GM21619 (cell line): ENCODE measurements at regions not wholly inside any gene's neighbourhood (a gene's known extent, or its start where the extent isn't known, plus 50 kb on each side); places are given as distances from the start of the nearest gene placed in this dataset.

ENCODE experiments used
- ATAC-seq: cut with Tn5 transposase; IDR thresholded peaks from one replicate; pipeline ENCODE4 v1.9.1; 2021; ENCODE audit not compliant: unreplicated experiment

DNA sequence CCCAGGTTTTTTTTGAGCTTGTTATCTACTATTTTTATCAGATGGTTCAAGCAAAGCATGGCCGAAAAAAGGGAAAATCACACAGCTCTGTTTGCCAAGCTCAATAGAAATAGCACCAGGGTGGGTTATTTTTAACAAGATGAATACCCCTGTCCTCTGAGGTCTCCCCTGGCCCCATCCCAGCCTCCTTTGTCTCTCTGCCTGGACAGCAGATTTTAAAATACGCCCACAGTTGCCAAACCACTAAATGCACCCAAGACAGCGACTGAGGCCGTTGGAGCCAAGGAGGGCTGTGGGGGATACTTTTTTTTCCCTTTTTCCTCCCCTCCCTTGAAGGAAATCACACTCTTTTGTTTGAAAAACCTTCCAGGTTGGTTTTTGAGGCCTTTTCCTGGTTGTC lies 106.6 kb downstream of the VEGFA start:
- ATAC-seq: no peak

DNA sequence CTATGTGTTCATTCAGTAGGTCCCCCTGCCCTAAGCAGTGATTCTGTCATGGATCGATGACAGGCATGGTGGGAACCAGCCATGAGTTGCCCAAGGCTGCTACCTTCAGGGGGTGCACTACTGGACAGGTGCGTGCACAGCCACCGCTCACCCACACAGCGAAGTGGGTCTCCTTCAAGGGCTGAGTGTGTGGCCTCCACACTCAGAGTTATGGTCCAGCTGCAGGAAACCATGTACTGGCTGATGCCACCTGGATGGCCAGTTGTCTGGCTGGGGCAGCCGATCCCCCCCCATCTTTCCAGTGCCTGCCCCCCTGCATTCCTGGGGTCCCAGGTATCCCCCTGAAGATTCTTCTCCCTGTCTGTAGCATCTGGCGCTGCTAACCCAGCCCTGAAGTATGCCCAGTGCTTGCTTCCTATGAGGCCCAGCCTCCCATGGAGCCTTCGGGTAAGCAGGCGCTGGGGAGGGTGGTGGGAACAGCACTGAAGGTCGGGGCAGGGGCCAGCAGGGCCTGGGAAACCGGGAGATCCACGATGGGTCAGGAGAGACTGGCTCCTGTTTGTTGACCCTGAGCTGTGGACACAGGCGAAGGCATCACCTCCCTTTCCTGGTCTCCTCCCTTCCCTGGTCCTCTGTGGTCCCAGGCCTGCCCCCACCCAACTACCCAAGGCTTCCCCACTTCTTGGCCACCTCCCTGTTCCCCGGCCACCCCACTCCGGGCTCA lies 106.0 kb downstream of the VEGFA start:
- ATAC-seq: no peak

DNA sequence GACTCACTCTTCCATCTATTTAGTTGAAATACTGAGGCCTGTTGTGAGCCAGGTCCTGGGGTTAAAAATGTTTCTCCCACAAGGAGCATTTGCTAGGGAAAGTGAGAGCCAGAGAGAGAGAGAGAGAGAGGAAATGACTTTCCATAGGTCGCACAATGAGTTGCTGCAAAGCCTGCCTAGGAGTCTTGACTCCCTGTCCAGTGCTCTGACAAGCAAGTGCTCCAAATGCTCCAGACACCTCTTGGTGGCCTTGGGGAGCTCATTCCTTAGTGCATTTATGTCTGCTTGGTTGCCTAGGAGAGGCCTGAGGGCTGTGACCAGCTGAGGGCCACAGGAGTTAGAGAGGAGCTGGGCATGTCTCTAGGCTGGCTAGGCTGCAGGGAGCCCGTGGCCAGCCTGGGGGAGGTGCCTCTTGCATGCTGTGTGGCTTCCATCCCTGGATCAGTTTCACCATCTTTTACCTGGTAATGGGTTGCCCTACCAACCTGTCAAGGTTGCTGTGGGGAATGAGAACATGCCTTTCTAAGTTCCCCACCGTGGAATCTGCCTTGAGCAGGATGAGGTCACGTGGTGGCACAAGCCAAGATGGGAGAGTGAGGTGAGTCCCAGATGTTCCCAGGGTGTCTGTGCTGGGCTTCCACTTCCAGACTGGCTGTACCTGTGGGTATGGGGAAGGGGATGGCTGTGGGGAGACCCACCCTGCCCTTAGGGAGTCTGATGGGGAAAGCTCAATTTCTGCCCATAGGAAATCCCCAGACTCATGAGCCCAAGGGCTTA lies 105.0 kb downstream of the VEGFA start:
- ATAC-seq: no peak

DNA sequence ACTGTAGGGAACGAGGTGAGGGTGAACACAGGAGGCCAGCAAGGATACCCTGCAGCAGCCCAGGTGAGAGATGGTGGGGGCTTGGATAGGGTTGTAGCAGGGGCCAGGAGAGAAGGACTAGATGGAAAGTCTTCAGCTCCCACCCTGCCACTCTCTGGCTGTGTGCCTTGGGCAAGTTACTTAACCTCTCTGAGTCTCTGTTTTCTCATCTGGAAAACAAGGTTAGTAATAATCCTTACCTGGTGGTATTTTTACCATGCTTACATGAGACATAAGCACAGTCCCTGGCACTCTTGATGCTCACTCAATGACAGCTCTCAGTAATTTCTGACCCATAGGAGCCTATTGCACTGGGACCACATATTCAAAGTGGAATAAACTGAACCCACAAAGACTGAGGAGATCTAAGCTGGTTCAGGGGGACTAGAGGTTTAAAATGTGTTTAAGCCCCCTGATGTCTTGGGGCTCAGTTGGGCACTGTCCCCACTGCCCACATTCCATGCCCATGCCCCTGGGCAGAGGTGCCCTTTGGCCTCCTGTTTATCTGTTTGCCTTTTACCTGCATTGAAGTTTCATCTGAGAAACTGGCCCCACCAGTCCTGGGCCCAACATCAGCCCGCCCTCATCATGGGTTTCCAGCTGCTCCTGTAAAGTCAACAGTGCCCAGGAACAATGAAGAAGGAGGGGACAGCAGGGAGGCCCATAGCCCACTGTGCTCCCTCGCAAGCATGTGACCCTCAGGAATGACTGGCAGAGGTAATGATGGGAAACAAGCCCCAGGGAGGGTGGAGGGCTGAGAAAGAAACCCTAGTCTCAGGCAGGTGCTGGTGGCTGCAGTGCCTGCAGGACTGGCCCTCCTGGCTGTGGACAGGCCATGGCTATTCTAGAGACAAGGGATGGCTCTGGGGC lies 104.0 kb downstream of the VEGFA start:
- no peak for ATAC-seq

DNA sequence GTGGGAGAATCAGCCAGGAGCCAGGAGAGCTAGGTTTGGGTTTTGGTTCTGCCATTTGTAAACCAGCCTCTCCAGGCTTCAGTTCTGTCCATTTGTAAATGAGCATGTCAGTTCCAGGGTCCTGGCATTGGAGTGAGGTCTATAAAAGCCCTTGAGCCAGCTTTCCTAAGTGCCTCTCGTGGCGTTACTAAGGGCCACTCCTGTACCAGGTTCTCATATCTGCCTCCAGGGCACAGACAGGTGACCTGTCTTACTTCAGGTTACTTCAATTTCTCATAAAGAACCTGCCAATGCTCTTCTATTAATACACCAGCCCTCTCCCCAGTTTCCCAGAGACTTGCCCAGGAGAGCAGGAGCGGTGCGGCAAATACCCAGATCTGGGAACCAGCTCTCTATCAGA lies 101.9 kb downstream of the VEGFA start:
- ATAC-seq: no peak

DNA sequence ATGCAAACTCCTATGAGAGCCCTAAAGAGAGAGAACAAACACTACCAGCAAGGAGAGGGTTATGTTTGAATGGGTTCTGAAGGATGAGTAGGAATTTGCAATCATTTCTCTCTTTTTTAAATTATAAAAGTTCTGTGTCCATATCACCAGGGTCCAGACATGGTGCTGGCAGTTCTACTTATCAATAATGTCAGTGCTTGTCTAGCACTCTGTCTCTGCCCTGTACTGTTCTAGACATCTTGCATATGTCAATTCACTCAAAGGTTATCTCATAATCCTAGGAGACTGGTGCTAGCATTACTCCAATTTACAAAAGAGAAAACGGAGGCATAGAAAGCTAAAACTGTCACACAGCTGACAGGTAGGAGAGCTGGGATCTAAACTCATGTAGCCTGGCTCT lies 101.3 kb downstream of the VEGFA start:
- no peak for ATAC-seq

DNA sequence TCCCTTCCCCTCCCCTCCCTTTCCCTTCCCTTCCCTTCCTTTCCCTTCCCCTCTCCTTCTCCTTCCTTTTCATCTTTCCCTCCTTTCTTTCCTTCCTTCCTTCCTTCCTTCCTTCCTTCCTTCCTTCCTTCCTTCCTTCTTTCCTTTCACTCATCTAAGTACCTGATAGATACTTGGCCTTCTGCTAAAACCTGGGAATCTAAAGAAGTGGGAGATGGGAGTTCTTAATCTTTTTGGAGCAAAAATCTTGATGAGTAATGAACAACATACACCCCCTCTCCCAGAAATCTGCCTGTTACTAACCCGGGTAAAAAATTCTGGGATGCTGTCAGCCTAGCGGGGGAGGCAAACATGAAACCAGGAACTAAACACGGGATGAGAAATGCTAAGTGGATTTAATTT lies 100.7 kb downstream of the VEGFA start:
- ATAC-seq: no peak

DNA sequence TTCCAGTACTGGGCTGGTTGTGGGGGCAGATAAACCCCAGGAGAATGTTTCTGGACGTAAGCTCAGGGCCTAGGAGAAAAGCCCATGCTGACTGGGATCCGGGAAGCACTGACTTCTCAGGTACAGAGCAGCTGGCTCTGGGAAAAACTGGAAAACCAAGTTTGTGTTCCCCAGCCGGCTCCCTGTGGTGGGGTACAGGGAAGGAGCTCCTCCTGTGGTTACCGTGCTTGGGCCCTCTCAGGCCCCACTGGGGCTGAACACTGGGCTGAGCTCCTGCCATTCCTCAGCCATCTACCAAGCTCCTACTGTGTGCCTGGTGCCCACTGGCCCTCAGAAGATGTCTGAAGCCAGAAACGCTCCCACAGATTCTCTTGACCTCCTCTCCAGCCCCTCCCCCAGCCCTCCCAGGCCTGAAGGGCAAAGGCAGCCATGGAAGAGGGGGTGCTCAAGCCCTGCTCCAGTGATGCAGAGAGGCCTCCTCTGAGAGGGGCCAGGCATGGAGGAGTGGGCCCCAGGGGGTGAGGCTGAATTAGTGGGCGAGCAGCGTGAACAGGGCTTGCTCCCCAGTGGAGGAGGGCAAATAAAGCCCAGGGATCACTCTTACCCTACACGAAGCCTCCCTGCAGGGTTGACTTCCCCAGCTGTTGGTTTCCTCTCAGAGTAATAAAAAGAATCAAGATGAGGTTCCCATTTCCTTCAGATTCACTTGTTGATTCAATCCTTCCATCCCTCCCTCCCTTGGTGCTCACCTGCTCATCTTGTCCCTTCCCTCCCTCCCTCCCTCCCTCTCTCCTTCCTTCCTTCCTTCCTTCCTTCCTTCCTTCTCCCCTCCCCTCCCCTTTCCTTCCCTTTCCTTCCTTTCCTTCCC lies 100.0 kb downstream of the VEGFA start:
- no peak for ATAC-seq

DNA sequence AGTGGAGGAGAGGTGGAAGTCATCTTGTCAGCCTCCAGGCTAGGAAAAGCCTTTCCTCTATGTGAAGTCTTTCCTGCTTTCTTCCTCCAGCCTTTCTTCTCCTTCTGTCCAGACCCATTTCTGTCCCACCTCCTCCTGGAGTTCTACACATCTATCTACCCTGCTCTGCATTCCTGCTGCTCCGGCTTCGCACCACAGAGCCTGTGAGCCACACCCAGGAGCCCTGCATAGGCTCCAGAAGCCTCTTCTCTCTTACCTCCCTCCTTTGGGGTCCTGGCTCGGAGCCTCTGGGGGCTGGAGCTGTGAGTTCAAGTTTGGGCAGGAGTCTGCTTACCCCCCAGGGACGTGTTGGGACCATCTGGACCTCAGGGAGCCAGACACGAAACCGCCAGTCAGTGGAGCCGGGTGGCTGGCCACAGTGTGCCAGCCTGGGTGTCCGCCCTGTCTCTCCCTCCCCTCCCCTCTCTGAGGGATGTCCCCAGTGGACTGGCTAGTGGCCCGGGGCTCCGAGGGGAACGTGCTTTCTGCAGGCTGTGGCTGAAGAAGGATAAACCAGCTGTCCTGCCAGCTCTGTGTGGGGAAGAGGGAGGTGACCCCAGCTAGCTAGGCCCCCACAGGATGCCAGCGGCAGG lies 99.2 kb downstream of the VEGFA start:
- no peak for ATAC-seq

DNA sequence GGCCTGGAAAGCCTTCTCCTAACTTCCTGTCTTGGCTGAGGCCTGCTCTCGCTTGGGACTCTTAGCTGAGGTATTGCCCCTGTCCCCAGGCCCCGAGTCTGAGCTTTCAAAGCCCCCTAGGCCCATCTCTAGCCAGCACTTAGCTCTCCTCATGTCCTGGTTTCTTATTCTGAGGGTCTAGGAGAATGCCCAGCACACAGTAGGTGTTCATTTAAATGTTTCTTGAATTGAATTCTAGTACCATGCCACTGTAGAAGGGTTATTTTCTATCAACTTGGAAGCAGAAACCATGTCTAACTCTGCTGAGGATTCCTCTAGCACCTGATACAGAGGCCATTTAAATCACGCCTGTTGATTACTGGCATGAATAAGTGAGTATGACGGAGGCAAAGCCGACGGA lies 98.5 kb downstream of the VEGFA start:
- ATAC-seq: no peak

DNA sequence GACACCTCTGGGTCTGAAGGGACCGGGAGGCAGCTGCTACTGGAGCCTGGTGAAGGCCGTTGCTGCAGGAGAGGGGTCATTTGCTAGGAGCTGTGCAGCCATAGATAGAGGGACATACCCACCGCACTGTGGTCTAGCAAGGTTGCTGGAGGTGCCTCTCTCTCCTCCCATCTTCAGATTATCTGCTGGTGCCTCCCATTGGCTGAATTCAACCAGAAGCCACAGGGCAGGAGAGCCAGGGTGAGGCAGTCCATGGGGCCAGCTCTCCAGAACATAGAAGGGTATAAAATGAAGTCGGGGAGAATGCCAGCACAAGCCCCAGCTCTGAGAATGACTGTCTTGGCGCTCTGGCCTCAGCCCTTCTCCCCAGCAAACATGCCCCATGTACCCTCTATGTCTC lies 98.0 kb downstream of the VEGFA start:
- ATAC-seq: no peak

DNA sequence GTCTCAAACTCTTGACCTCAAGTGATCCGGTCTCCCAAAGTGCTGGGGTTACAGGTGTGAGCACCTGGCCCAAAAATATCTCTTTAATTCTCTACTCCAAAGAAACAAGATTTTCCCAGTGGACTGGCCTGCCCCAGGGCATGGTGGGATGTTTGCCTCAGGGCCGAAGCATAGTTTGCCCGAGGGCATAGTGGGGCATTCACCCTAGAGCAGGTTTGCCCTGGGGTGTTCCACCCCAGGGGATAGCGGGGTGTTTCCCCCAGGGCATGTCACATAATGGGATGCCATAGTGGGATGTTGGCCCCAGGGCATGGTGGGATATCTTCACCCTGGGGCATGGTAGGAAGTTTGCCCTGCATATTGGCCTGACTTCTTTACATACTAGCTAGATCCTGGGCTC lies 97.2 kb downstream of the VEGFA start:
- no peak for ATAC-seq

DNA sequence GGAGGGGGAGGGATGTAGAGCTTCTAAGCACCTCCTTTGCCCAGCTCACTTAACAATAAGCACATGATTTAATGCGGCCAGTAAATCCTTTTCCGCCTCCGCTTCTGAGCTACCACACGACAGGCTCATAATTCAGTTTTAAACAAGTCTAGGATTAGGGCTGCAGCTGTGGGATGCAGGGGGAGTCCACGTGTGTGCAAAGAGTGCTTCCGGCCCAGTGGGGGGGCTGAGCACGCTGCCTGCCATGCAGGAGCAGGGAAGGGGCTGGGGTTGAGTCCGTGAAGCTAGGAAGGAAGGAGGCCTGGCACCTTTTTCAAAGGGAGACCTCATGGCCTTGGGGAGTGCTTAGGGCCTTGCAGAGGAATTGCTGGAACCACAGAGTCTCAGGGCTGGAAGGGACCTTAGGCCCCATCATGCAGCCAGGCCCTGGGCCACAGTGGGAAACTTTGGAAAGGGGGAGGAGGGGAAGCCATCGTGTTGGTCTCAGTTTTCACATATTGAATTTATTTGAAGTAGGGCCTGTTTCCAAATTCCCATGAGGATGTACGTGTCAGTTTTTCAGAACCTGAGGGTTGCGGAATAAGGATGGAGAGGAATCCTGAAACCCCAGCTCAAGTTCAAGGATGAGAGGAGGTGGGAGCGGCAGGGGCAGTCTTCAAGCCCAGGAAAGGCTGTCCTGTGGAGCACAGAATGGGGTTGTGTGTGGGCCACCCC lies 96.1 kb downstream of the VEGFA start:
- no peak for ATAC-seq

DNA sequence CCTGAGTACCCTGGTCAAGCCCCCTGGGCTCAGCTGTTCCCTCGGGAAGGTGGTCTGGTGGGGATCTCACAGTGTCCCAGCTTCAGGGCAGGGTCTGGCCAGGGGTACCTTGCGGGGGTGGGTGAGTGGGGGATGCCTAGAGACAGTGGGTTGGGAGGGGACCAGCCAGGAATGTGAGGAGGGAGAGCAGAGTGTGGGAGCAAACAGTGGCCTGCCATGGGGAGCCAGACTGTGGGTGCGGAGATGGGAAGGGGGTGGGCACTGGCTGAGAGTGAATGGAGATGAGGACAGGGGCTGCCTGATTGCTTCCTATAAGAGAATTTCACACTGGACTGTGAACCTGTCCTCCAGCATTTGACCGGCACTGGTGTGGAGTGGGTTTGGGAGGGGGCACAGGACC lies 95.1 kb downstream of the VEGFA start:
- ATAC-seq: no peak

DNA sequence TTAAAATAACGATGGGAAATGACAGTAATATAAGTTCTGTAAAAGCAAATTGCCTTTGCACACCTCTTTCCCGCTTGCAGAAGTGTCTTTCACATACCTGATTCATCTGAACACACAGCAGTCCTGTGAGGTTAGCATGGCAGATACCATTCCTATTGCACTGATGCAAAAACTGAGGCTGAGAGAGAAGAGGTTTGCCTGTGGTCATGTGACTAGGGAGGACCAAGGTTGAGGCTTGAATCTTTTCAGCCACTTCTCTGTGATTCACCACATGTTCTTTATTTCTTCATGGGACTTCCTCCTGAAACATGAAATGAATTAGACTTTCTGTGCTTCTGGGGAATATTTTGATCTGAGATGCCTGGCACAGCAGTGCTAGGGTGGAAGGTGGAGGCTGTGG lies 92.9 kb downstream of the VEGFA start:
- ATAC-seq: no peak

DNA sequence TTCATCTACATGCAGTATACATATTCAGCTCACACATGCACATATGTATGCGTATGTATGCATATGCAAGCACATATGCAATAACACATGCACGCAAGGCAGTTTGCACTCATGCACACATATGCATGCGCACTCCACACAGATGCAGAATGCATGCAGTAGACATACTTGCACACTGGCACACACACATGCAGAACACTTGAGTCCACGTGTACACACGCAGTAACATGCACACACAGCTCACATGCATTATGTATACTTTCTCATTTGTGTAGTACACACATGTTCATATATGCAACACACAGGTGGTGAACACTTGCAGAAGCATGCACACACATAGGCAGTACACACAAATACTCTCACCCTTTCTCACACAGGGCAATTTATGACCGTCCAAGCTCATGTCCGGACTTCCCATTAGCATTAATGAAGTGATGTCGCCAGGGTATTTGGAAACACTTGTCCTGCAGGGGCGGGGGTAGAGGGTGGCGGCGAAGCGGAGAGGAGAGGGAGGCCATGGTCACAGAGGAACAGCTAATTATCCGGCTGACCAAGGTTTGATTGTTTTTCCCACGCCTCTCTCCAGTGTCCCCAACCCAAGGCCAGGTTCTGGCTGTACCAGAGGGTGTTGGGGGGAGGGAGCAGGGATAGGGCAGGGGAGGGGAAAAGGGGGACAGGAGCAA lies 91.3 kb downstream of the VEGFA start:
- ATAC-seq: no peak

DNA sequence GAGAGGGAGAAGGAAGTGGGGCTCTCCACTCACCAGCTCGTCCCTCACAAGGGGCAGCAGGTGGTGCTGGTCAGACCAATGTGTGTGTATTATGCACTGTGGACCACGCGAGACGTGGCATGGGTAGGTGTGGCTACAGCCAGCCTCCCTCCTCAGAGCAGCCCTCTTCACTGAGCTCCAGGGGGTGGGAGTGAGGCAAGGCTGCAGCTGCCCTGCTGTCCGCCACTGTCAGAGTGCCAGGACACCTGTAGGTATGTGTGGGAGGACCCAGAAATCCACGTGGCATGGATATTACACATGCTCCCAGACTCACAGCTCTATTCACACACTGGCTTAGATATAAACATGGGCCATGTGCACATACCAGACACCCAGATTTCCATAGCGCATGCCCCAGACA lies 90.3 kb downstream of the VEGFA start:
- ATAC-seq: no peak

DNA sequence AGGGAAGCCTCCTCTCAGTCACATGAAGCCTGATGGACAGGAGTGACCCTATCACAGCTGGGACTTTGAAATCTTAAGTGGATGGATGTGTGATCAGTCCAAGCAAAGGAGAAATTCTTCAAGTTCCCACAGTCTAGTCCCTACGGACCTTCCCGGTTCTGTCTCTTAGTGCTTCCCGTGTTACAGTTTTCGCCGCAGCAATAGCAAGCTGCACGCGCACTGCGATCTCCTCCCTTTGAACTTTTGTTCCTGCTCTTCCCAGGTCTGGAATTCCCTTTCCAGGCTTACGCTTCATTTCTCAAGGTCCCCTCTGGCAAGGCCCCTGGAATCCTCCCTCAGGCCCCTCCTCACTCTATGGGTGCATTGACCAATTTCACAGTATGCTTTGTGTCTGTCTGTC lies 89.2 kb downstream of the VEGFA start:
- ATAC-seq: no peak
